EL (cell line): ENCODE measurements at regions not wholly inside any gene's neighbourhood (a gene's known extent, or its start where the extent isn't known, plus 50 kb on each side); places are given as distances from the start of the nearest gene placed in this dataset.
"Not testable (repeated sequence)": the region's sequence is repeated elsewhere in the genome, so short reads cannot be mapped to it uniquely, and the experiment has no call there.

Source experiments
- DNase-seq: peaks from one replicate; pipeline ENCODE4 v3.0.0-alpha.2; 2016

DNA sequence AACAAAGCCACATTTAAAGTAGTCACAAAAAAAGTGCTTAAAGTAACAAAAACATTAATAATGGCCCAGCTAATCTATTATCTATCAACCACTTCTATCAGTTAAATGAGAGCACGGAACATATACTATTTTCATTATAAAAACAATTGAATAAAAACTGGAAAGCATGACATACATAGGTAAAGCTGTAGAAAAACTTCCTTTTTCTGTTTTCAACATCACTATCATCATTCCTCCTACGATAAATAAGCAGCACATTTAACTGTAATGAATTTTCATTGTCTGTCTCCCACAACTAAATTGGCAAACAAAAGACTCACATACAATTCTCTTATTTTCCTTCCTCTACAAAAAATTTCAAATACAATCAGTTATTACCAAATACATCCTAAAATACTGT lies 96.4 kb upstream of the DPH5 start:
- no peak for DNase-seq

DNA sequence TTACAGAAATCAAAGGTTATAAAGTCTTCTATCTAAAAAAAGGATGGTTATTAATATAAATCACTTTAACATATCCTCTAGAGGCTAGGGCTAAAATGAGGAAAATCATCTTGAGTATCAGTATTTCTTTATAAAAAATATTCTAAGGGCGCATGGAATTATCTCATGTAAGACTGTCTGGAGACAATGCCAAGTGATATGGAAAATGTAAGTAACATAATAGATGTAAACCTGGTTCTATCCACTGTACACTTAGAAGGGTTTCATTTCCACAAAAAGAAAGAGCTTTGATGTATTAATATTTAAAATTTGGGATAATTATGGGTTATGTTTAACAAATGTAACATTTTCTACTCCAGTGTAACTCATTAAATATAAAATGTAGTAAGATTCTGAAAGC lies 95.9 kb upstream of the DPH5 start:
- DNase-seq: no peak

DNA sequence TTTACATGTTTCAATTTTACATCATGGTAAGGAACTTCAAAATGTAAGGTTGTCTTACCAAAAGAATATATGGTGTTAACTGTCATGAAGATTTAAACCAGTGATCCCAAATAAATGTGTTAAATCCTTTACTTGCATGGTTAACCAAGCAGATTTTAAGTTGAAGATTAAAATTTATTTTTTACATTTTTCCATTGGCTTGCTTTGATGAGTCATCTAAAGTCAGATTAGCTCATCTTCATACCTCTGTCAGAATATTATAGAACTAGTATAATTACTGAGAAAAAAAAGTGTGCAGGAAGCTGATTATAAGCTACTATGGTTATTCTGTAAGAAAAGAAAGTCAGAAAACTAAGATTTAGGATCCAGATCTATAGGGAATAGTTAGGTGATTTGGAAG lies 95.3 kb upstream of the DPH5 start:
- no peak for DNase-seq

DNA sequence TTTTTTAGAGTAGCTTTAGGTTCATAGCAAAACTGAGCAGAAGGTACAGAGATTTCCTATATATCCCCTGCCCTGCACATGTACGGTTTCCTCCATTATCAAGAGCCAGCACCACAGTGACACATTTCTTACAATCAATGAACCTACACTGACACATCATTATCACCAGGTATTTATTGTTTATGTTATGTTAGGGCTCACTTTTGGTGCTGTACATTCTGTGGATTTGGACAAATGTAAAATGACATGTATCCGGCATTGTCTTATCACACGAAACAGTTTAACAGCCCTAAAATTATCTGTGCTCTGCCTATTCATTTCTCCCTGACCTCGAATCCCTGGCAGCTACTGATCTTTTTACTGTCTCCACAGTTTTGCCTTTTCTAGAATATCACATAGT lies 93.7 kb upstream of the DPH5 start:
- DNase-seq: no peak

DNA sequence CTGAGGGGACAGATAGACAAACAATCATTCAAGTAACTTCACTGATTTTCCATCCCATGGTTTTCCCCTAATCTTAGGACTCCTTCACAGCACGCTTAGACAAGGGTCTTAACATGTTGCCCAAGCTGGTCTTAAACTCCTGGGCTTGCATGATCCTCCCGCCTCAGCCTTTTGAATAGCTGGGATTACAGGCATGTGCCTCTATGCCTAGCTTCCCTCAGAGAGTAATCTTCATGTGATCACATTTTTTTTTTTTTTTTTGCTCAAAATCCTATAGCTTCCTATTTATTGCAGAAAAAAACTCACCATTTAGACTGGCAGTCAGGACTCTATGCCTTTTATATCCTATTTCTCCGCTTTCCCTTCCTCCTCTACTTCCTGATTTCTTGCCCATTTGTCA lies 90.4 kb upstream of the DPH5 start:
- DNase-seq: no peak

DNA sequence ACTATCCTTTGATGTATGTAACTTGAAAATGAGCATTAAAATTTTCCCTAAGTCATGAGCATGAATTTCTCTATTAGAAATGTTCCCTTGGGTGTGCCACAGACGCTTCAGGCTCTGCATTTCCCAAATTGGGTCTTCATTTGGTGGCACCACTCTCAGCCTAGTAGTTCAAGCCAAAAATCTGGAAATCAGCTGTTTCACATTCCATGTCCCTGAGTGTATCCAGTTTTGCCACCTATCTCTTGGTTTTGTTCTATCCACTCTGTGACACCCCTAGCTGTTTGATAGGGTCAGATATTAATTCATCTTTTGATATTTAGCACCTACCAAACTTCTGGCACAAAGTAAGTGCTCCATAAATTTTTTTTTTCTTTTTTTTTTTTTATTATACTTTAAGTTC lies 89.5 kb upstream of the DPH5 start:
- no peak for DNase-seq

DNA sequence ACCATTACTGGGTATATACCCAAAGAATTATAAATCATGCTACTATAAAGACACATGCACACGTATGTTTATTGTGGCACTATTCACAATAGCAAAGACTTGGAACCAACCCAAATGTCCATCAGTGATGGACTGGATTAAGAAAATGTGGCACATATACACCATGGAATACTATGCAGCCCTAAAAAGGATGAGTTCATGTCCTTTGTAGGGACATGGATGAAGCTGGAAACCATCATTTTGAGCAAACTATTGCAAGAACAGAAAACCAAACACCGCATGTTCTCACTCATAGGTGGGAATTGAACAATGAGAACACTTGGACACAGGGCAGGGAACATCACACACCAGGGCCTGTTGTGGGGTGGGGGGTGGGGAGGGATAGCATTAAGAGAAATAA lies 88.5 kb upstream of the DPH5 start:
- not testable (repeated sequence) for DNase-seq

DNA sequence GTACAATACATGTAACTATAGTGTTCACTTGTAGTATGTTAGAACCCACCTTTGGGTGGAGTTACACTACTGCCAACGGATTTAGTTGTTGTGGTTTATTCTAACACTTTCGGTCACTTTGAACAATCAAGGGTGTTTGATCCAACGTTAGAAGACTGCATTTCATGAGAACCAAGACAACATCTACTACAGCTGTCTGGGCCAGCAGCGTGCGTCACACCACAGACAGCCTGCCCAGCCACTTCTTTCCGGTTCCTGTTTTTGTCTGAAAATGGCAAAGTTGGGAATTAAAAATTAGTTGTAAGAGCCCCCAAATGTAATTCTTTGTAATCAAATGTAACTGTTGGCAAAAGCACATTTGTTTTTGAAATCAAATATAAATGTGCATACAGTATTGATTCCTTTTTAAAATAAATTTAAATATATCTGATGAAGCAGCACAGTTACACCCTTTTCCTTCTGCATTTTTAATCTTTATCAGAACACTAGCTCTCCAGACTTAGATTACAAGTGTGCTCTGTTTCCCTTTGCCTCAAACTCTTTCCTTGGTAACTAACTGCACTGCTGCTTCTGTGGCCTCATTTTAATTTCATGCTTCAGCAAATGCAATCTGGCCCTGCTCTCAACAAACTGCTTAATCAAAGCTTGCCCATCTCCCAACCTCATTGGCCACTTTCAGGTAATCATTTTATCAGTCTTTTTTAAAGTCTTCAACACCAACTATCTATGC lies 86.6 kb upstream of the DPH5 start:
- no peak for DNase-seq

DNA sequence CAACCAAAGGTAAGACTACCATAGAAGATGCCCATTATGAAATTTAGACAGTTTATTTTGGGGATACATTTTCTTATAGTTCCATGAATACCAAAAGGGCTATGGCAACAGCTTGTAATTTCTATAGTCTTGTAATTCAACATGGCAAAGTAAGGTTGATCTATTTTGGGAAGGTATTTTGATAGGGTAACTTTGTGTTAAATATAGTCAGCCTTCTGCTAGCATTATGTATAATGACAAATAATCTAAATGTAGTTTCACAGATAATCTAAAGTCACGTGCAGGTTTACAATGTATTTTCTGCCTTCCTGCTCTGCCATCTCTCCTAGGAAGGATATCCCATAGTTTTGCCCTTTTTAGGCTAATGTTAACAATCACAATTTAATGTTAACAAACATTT lies 85.9 kb upstream of the DPH5 start:
- no peak for DNase-seq

DNA sequence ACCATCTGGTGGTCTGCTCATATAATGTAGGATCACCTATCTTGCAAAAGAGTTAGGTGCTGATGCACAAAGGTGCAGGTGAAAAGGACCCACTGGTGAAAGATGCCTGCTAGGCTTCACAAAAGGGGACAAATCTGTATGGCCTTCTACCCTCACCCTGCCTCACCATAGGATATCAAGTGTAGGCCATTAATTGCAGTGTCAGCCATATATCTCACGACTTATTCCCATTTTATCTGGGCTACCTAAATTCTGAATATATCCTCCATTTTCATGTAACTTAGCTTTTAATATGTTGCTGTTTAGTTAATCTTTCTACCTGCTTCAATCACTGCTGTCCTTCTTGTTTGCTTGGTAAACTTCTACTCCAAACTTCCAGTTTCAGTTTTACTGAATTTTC lies 84.2 kb upstream of the DPH5 start:
- DNase-seq: no peak

DNA sequence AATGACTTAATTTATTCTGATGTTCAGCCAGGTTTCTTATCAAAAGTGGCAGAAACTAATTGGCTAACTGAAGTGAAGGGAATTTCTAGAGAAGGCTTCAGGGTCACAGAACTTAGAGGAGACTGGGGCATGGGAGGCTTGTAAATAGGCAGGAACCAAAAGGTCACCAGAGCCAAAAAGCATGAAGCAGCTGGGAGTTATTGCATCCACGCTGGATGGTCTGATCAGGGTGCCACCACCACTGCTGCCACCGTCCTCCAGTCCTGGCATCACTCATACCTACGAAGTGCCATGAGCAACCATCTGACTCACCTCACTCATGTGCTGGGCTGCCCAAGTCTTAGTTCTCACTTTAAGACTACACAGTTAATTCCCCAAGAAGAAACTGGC lies 82.5 kb upstream of the DPH5 start:
- DNase-seq: no peak

DNA sequence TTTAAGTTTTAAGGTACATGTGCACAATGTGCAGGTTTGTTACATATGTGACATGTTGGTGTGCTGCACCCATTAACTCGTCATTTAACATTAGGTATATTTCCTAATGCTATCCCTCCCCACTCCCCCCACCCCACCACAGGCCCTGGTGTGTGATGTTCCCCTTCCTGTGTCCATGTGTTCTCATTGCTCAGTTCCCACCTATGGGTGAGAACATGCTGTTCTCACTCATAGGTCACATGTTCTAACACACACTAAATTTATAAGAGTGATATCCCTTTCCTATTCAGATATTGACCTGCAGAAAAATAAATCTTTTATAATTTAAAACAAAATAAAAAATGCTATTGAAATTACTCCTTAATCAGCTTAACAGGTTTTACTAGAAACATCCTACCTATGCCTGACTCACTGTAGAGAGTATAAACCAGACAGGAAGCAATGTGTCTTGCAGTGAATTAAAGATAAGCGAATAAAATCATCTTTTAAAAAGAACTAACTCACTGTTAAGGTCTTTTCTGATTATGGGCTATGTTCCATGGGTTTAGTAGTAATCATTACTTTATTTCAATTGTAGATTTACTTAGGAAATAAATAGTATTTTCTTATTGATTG lies 82.0 kb upstream of the DPH5 start:
- no peak for DNase-seq

DNA sequence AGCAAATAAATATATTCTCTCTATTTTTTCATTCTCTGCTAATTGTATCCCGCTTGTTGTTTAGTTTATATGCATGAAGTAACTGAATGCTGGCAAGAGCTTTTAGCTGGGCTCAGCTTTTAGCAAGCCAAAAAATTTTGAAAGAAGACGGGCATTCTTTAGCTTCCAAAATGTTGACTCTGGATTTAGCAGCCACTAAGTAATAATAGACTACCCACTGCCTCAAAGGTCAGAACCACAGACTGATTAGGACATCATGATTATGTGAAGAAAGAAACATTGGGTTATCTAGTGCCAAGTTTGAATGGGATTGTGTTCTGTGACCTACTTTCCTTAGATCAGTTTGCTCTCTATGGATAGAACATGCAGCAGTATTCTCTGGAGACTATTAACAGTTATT lies 80.3 kb upstream of the DPH5 start:
- DNase-seq: no peak

DNA sequence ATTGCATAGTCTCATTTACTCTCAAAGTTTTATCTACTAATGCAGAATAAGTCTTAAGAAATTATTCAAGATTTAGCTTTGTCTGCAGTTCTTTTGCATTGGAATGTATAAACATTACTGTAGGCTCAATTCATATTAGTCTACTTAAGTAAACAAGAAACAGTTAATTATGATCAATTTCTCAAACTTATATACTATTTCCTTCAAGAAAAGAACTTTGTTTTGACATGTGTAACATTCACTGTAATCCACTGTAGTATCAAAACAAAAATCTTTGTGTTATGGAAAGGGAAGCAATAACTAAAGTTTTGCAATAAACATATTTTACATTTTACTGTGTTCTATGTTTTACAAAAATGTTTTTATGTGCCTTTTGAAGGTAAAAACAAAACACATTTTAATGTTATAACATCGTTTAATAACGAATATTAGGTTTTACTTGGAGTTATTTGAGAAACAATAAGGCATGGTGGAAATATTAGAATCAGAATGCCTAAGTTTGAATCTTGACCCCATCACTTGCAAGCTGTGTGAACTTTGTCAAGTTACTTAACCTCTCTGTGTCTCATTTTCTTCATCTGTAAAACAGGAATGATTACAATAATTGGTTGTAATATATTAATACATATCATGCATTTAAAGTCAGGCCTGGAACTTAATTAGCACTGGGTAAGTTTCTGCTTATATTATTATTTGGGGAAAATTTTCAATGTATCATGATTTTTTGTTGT lies 77.0 kb upstream of the DPH5 start:
- no peak for DNase-seq

DNA sequence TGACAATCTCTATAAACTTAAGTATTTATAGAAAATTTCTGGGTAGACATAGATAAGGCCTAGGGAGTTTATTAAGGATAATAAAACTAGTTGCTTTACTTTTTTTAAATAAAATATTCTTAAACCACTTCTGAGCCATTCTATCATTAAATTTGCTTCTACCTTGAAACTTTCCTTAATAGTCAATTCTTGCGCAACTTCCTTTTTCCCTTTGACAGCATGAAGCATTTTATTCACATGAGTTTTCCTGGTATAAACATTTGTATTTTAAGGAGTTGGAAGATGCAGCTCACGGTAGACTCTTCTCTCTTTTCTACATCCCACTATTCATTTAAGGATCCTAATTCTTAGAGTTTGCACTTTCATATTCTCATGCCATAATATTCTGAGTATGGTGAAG lies 75.8 kb upstream of the DPH5 start:
- DNase-seq: peak; percentile 37

DNA sequence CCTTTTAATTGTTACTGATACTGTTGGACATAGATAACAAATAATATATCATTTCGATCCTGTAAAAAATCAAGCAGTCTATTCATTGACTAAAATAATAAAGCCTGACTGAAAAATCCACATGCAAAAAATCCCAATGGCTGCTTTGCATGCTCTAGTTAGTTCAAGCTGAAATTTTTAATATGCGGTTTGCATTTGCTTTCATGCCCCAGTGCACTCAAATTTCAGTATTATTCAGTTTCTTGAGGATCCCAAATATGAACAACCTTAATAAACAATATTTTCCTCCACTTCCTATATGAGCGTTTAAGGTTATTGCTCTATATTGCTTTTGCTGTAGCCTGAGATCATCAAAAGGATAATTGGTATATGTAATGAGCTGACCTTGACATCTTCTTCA lies 75.1 kb upstream of the DPH5 start:
- DNase-seq: no peak

DNA sequence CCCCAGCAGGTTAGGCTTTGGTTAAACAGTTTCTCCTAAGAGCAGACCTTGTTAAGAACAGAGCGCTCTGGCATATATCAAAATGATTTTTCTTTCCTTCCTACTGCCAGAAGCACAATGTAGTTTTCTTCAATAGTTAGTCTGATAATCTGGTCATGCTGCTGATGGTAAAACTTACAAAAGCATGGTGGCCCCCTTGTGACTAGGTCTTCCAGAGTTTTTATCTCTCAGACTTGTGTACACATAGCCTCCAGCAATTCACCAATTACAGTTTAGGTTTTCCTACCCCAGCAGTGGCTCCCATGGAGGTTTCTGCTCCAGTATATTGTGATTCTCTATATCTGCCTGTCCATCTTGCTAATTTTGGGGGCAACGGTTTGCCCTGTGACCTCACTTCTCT lies 73.3 kb upstream of the DPH5 start:
- DNase-seq: no peak

DNA sequence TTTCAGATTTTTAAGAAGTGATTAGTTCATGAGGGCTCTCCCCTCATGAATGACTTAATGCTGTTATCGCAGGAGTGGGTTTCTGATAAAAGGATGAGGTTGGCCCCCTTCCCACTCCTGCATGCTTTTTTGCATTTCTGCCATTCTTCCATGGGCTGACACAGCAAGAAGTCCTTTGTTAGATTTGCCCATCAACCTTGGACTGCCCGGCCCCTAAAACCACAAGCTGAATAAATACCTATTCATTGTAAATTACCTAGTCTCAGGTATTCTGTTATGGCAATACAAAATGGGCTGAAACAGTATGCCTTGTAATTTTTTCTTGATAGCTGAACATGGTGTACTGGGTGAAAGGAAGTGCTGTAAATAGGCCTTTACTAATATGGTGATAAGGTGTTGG lies 72.7 kb upstream of the DPH5 start:
- no peak for DNase-seq

DNA sequence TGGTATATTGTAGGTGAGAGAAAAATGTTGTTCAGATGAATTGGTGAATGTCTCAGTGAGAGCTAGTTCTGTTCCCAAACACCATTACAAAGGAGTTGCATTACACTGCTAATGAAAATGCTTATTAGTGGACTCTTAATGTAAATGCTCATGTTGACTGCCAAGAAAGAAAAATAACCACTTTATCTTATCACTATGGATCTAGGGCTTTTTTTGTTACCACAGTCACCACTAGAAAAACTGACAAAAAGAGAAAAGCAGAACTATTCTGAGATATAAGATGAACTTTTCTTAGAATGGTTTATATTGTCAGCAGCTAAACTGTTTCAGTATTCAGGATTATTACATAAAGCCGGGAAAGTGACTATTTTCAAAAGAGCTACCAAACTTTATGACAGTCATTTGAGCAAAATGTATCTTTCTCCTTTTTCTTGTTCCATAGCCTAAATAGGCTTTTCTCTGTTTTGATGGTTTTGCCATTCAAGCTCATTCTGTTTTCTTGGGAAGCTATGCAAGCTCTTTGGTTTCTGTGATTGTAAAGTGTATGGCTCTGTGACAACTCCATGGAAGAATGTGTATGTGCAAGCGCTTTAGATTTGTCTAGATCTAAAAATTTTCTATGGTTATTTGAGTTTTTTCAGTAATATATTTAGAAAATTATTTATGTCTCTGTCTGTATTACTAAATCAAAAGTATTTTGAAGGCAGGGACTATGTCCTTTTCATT lies 64.2 kb upstream of the DPH5 start:
- no peak for DNase-seq

DNA sequence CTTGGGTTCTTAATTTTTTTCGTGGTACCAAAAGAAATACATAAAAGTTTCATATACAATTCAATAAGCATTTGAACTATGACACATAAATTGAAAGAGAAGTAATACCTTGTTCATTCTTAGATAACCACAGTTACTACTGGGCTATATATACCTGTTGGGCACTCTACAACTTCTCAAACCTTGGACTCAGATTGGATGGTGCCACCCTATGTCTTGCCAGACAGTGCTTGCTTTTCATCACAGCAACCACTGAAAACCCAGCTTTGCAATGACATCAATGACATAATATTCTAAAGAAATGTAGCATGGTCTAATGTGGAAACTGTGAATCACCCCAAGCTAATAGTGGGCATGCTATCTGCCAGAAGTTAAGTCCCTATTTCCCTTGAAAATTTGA lies 62.8 kb upstream of the DPH5 start:
- no peak for DNase-seq

DNA sequence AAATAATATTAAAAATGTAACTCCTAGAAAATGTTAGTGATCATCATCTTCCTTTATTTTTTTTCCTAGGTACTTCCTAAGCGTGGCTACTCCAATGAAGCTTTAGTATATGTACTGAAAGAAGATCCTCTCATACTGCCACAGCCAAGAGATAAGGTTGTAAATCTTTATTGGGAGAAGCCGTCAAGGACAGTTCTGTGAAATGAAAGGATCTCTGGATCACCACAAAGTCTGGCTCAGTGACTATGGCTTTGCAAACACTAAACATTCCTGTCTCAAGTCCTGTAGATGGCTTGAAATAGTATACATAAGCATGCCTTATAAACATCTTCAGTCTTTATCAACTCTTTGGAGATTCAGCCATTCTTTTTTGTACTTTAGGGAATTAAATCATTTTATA lies 61.2 kb upstream of the DPH5 start:
- DNase-seq: no peak

DNA sequence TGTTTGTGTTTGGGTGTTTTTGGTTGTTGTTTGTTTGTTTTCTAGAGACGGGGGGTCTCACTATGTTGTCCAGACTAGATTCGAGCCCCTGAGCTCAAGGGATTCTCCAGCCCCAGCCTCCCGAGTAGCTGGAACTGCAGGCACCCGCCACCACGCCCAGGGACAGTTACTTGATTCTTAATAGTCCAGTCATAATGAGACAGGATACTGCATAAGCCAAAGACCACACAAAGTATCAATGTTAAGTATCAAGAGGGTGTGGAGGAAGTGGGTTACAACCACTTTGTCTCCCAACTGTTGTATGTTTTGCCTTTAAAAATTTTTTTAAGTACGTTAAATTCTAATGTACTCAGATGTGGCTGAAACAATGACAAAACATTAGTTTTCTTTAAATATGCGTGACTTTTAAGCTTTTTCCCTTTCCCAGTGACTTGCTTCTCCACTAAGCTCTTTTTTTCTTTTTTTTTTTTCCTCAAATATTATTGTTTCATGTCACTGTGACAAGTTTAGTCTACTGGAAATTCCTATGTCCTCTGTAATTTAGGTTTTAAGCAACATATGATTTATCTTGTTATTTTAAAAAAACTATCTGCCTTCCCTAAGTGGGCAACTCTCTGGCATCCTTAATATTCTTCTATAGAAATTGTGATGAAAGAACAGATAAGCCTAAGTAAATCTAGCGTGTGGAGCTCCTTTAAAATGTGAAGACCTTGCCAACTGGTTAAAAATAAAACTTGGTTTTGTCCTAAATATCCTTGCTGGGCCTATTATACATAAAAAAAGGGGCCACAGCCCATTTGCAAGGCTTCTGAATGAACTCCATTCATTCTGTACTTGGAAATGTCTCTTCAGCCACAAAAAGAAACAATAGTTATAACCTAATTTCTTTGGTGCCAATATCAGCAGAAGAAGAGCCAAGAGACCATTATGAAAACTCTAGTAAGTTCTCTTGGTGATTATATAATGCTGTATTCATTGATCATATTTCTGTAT lies 56.2 kb upstream of the DPH5 start:
- no peak for DNase-seq

DNA sequence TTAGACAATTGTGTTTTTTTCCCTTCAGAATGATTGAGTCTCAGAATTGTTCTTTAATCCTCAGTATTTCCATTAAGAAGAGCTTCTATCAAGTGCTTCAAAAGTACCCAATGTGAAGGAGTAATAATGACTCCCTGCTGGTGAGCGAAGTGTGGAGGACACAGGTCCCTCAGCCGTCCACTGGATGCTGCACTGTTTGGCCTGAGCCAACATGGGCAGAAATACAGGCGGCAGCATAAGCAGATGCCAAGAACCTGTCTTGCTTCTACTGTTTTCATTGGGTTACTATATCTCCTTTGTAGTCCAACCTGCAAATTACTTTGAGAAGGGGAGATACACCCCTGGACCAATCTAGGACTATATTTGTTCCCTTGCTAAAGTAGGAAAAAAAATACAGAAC lies 55.3 kb upstream of the DPH5 start:
- DNase-seq: no peak
